HG03095 (cell line): ENCODE measurements at regions not wholly inside any gene's neighbourhood (a gene's known extent, or its start where the extent isn't known, plus 50 kb on each side); places are given as distances from the start of the nearest gene placed in this dataset.

Experiments
- ATAC-seq: cut with Tn5 transposase; IDR thresholded peaks from one replicate; pipeline ENCODE4 v1.9.1; 2021; ENCODE audit warnings: moderate library complexity; ENCODE audit not compliant: unreplicated experiment

DNA sequence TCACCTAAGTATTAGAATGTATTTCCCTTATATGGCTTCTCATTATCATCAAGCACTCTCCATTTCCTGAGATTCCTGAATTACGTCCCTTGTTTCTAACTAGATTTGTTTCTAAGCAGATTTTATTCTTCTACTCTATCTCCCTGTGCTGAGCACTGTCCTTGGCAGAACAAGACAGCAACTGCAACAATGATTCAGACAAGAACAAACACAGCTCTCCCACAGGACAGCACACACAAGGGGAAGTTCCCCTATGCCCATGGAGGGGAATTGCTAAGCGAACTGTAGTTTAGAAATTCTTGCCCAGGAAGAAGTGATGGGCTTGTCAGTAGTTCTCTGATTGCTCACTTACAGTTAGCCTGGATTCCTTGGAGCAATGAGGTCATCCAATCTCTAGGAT lies 759.9 kb downstream of the DTWD2 start:
- ATAC-seq = no peak

DNA sequence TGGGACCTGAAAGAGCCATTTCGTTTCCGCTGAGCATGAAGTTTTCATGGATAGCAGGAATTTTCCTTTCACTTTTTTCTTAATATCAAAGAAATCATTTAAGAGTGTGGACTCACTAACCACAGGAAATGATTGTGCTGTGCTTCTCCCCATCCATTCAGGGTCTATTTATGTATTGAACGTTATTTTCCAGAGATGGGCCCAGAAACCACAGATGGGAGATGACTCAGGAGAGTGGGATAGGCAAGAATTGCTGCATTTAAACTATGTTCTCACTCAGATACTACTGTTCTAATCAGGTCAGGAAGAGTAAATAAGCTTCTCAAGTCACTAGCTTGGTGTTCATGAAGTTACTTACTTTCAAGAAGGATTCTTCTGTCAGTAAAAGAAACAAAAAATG lies 763.8 kb downstream of the DTWD2 start:
- no peak for ATAC-seq

DNA sequence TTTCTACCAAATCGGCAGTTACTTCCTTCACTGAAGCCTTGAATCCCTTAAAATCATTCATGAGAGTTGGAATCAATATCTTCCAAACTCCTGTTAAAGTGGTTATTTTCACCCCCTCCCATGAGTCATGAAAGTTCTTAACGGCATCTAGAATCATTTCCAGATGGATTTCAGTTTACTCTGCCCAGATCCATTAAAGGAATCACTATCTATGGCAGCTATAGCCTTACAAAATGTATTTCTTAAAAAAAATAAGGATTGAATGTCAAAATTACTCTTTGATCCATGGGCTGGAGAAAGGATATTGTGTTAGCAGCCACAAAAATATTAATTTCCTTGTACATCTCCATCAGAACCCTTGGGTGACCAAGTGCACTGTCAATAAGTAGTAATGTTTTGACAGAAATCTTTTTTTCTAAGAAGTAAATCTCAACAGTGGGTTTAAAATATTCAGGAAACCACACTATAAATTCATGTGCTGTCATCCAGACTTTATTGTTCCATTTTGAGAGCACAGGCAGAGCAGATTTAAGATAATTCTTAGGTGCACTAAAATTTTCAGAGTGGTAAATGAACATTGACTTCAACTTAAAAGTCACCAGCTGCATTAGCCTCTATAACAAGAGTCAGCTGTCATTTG lies 767.7 kb downstream of the DTWD2 start:
- no peak for ATAC-seq

- ATAC-seq = no peak
These were observed 776.7 kb downstream of the DTWD2 start for GRCh38 chr5:118211606-118212005.

DNA sequence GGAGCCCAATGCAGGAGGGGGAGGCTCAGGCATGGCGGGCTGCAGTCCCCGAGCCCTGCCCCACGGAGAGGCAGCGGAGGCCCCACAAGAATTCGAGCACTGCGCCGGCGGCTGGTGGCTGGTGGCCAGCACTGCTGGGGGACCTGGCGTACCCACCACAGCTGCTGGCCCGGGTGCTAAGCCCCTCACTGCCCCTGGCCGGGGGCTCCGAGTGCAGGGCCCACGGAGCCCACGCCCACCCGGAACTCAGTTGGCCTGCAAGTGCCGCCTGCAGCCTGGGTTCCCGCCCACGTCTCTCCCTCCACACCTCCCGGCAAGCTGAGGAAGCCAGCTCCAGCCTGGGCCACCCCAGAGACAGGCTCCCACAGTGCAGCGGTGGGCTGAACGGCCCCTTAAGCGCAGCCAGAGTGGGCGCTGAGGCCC lies 780.3 kb downstream of the DTWD2 start:
- no peak for ATAC-seq

DNA sequence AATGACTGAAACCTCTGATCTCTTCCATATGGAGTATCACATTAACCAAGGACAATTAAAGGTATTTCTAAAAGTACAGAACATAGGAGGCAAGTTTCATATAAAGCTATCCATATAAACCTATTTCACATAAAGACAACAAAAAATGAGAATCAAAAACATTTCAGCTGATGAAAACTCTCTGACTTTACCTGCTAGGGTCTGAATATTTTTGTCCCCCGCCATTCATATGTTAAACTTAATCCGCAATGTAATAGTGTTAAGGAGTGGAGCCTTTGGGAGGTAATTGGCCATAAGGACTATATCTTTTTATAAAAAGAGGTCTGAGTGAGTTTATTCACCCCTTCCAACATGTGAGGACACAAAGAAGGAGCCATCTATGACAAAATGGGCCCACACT lies 788.5 kb downstream of the DTWD2 start:
- ATAC-seq = no peak

GRCh38 chr5:118196229-118196628 lies 792.1 kb downstream of the DTWD2 start:
- no peak for ATAC-seq

DNA sequence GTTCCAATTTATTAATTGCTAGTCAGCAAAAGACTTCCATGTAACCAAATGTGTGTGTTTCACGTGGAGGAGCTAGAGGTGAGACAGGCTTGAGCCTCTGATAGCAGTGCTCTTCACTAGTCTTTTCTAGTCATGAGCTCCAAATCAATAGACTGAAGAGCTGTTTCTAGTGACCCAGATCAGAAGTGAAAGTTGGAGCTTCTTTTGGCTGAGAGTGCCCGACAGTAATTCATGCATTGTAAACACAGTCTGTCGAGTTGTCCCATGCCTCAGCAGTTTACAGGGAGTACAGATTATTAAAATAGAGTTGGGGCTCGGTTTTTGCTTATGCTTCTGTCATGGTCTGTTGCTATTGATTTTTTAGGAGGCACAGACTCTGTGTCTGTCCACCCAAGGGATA lies 793.1 kb downstream of the DTWD2 start:
- no peak for ATAC-seq

DNA sequence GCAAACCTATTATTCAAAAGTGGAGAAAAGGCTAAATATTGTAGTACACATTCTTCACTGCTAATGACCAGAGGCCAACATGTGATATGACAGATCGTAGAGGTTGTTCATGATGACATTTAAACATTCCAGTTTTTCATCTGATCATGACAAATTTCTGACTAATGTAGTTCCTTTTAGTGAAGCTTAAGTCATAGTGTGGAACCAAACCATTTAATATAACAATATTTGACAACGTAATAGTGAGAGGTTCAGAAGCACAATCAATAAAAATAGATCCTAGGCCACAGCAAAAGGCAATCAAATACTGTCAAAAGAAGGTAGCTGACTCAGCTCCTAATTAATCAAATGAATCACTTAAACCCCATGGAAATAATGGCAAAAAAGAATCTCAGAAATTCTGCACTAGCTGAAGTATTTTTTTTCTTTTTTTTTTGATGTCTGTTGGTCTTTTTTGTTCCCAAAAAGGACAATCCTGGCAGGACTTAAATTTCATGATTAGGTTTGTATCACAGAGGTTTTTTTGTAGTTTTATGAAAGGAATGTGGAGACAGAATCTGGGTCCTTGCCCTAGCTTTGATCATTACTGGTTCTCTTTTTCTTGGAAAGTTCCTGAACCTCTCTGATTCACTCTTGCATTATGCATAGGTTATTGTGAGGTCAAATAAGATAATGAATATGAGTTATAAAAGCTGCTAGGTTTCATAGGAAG lies 795.0 kb downstream of the DTWD2 start:
- no peak for ATAC-seq

DNA sequence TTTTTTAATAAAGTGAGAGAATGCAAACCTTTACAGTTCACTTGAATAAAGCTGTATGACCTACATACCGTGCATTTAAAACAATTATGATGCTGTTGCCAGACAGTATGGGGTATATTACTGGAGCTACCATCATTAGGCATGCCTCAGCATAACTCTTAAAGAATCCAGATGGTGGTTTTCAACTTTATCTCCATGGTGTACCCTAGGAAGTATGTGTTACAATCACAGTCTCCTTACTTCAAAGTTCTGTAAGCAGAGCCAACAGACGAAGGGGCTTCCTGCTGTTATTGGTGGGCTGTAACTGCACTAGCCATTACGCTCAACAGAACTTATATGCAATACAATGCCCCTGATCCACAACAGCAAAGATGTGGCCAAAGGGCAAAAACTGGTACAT lies 803.3 kb downstream of the DTWD2 start:
- no peak for ATAC-seq

DNA sequence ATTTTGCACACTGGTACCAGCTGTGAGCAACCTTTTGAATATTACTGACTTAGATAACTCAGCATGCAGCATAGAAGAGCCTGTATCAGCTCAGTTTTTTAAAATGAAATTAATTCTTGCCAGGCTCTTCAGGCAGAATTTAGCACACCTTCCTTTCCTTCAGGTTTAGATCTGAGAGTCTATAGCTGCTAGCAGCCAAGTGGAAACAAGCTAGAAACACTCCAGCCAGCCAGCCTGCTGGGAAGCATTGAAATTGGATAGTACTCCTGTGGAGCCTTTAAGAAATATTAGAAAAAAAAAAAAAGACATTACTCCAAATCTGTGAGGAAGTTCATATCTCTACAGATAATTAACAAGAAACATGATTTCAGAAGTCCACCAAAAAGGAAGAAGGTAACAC lies 812.2 kb downstream of the DTWD2 start:
- no peak for ATAC-seq

- ATAC-seq = no peak
These were observed 813.7 kb downstream of the DTWD2 start for GRCh38 chr5:118174671-118175070.

- ATAC-seq = no peak
These were observed 815.0 kb downstream of the DTWD2 start for GRCh38 chr5:118173340-118173739.

GRCh38 chr5:118165619-118166018 lies 822.7 kb downstream of the DTWD2 start:
- no peak for ATAC-seq

DNA sequence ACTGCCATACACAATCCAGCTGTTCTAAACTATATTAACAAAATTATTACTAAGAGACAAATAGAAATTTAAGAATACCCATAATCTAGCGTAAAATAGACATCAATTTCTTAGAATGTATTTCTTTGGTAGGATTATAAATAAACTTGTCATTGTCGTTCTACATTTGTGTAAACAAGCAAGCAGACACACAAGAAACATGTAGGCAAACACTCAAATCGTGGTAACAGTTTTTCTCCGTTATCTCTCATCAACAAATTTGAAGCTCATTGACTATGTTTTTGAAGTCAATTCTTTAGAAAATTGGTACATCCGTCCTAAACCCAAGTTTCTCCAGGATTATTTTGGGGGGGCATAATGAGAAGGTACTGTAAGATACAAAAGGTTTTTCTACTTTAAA lies 832.2 kb downstream of the DTWD2 start:
- ATAC-seq = no peak

- ATAC-seq = no peak
These were observed 841.5 kb downstream of the DTWD2 start for GRCh38 chr5:118146824-118147223.

DNA sequence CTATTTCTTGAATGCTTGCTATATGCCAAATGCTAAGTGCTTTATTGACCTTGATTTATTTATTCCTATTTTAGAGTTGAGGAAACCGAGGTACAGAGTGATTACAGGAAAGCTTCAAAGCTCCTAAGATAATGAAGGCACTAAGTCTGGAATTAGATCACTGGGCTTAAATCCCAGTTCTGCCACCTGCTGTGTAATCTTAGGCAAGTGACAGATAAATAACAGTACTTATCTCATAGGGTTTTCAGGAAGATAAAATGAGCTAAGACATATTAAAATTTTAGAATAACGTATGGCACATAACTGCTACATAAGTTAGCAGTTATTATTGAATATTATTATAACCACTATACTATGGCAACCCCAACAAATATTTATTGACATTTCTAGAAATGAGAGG lies 843.8 kb downstream of the DTWD2 start:
- ATAC-seq = no peak

- no peak for ATAC-seq
These were observed 849.0 kb downstream of the DTWD2 start for GRCh38 chr5:118139361-118139760.

DNA sequence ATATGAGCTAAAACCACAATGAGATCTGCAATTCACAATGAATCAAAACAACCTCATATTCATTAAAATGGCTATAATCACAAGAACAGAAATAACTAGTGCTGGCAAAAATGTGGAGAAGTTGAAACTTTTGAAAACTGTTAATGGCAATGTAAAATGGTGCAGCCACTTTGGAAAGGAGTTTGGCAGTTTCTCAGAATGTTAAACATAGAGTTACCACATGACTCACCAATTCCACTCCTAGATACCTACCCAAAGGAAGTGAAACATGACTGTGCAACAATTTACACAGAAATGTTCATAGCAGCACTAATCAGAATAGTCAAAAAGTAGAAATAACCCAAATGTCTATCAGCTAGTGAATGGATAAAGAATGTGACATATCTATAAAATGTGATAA lies 862.2 kb downstream of the DTWD2 start:
- no peak for ATAC-seq

- ATAC-seq = no peak
These were observed 862.7 kb downstream of the DTWD2 start for GRCh38 chr5:118125687-118126086.

- no peak for ATAC-seq
These were observed 867.1 kb downstream of the DTWD2 start for GRCh38 chr5:118121258-118121657.

GRCh38 chr5:118115791-118116190 lies 872.6 kb downstream of the DTWD2 start:
- no peak for ATAC-seq

DNA sequence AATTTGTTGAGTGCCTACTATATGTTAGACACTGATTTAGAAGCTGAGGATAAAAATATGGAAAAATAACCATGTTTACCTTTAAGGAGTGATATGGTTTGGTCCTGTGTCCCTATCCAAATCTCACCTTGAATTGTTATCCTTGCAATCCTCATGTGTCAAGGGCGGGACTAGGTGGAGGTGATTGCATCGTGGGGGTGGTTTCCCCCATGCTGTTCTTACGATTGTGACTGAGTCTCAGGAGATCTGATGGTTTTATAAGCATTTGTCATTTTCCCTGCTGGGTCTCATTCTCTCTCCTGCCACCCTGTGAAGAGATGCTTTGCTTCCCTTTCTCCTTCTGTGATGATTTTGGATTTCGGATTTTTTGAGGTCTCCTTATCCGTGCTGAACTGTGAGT lies 876.4 kb downstream of the DTWD2 start:
- ATAC-seq = no peak
